Activated CD8-positive, alpha-beta T cell treated with anti-CD3 and anti-CD28 coated beads for 36 hours (primary cell): ENCODE measurements at regions not wholly inside any gene's neighbourhood (a gene's known extent, or its start where the extent isn't known, plus 50 kb on each side); places are given as distances from the start of the nearest gene placed in this dataset.

Source experiments
- ATAC-seq: fragments of 200-7000 bp; cut with Tn5 transposase; one replicate; pipeline ENCODE4 v1.10.0; 2021; ENCODE audit warnings: mild to moderate bottlenecking, moderate library complexity
- CTCF ChIA-PET: fragments of 350-600 bp; sonication (Branson Sonifier 250); formaldehyde crosslinking; loops from one replicate; lab custom pipeline; 2021; ENCODE audit warnings: antibody characterized with exemption; lab: Charles Lee
- POLR2A ChIA-PET: fragments of 350-600 bp; sonication (Branson Sonifier 250); formaldehyde crosslinking; loops from one replicate; lab custom pipeline; 2021; ENCODE audit warnings: antibody characterized with exemption; lab: Charles Lee
- DNase-seq: peaks from one replicate; pipeline ENCODE4 v3.0.0-alpha.2; 2020
- H3K27ac Mint-ChIP-seq: one replicate; pipeline ENCODE4 v1.8.0; 2021; ENCODE audit warnings: mild to moderate bottlenecking, mixed read lengths
- H3K27me3 Mint-ChIP-seq: one replicate; pipeline ENCODE4 v1.8.0; 2021; ENCODE audit warnings: mixed read lengths
- H3K36me3 Mint-ChIP-seq: one replicate; pipeline ENCODE4 v1.8.0; 2021; ENCODE audit warnings: low read depth, mixed read lengths
- H3K4me1 Mint-ChIP-seq: one replicate; pipeline ENCODE4 v1.8.0; 2021; ENCODE audit warnings: low read depth, mixed read lengths
- H3K4me3 Mint-ChIP-seq: one replicate; pipeline ENCODE4 v1.8.0; 2021; ENCODE audit warnings: mild to moderate bottlenecking, moderate library complexity, mixed read lengths
- H3K9me3 Mint-ChIP-seq: one replicate; pipeline ENCODE4 v1.8.0; 2021; ENCODE audit warnings: mixed read lengths
- CTCF ChIP-seq: fragments of 200-600 bp; IDR thresholded peaks from one replicate; pipeline ENCODE4 v1.8.0; 2022; ENCODE audit warnings: antibody characterized with exemption, mild to moderate bottlenecking
- intact Hi-C: fragments of 100-400 bp; cut with micrococcal nuclease; formaldehyde crosslinking; loops from one replicate; pipeline ENCODE4 v1.10.0; 2022

- ChIA-PET POLR2A (no interaction called here), CTCF (interaction anchor here (0.8 kb wide), 1 partner anchor 14 kb away, joined by 3 read pairs; no protein-coding TSS in a partner anchor)
- TF ChIP-seq CTCF, result no peak
- no peak for ATAC-seq
- H3K4me3 Mint-ChIP-seq, result no peak overlapping the region
- H3K9me3 Mint-ChIP-seq, result no peaks in the 10 kb centered on the region
- intact Hi-C loops, result no loop called here
- peaks cover 3% of the 10 kb centered on the region for H3K4me1 Mint-ChIP-seq
- no peak overlapping the region for H3K27ac Mint-ChIP-seq
- DNase-seq, result no peak
- H3K36me3 Mint-ChIP-seq, result no peaks in the 10 kb centered on the region
- H3K27me3 Mint-ChIP-seq, result peaks cover 42% of the 10 kb centered on the region
These were observed 54.2 kb upstream of the HSPA9 start for GRCh38 chr5:138629392-138629791.

- DNase-seq, result no peak
- no peak for ATAC-seq
- Mint-ChIP-seq H3K36me3 (no peaks in the 10 kb centered on the region), H3K27me3 (peaks cover 49% of the 10 kb centered on the region), H3K9me3 (no peaks in the 10 kb centered on the region), H3K27ac (no peak overlapping the region), H3K4me1 (no peaks in the 10 kb centered on the region), H3K4me3 (no peak overlapping the region)
- TF ChIP-seq CTCF, result no peak
- intact Hi-C loops, result no loop called here
- POLR2A ChIA-PET, result no interaction called here
- CTCF ChIA-PET, result interaction anchor here (0.8 kb wide), 1 partner anchor 198 kb away, joined by 3 read pairs; no protein-coding TSS in a partner anchor
These were observed 51.2 kb upstream of the HSPA9 start for GRCh38 chr5:138626333-138626944.

GRCh38 chr5:138625134-138625533 lies 49.9 kb upstream of the HSPA9 start:
- CTCF ChIA-PET, result no interaction called here
- POLR2A ChIA-PET, result no interaction called here
- Mint-ChIP-seq H3K27me3 (peaks cover 52% of the 10 kb centered on the region), H3K9me3 (no peaks in the 10 kb centered on the region), H3K4me1 (no peaks in the 10 kb centered on the region), H3K36me3 (no peaks in the 10 kb centered on the region), H3K27ac (no peak overlapping the region), H3K4me3 (no peak overlapping the region)
- no peak for TF ChIP-seq CTCF
- intact Hi-C loops, result no loop called here
- no peak for ATAC-seq
- no peak for DNase-seq
